DMS153 (cell line): ENCODE measurements at regions not wholly inside any gene's neighbourhood (a gene's known extent, or its start where the extent isn't known, plus 50 kb on each side); places are given as distances from the start of the nearest gene placed in this dataset.
A peak's percentile ranks its signal among the peaks of the same experiment; 100 is the strongest.

Experiments used
- DNase-seq: peaks from one replicate; lab custom pipeline; 2025; lab: John Stamatoyannopoulos, UW

- no peak for DNase-seq
Observed at GRCh38 chr4:114728426-114728825, 129.8 kb downstream of the UGT8 start.

GRCh38 chr4:114729068-114729738, 130.6 kb downstream of the UGT8 start:
- DNase-seq, result no peak

- DNase-seq, result no peak
Observed at GRCh38 chr4:114734594-114734993, 136.0 kb downstream of the UGT8 start.

GRCh38 chr4:114752391-114753165, 154.0 kb downstream of the UGT8 start:
- DNase-seq, result no peak

- no peak for DNase-seq
Observed at GRCh38 chr4:114754616-114755015, 156.0 kb downstream of the UGT8 start.

- no peak for DNase-seq
Observed at GRCh38 chr4:114758066-114758465, 159.5 kb downstream of the UGT8 start.

- DNase-seq, result no peak
Observed at GRCh38 chr4:114768501-114768900, 169.9 kb downstream of the UGT8 start.

- DNase-seq, result no peak
Observed at GRCh38 chr4:114770624-114771023, 172.0 kb downstream of the UGT8 start.

GRCh38 chr4:114773339-114773738, 174.7 kb downstream of the UGT8 start:
- peak; percentile 28 for DNase-seq
